H1 (cell line): ENCODE measurements at regions not wholly inside any gene's neighbourhood (a gene's known extent, or its start where the extent isn't known, plus 50 kb on each side); places are given as distances from the start of the nearest gene placed in this dataset.

Source experiments
- BRCA1 ChIP-seq: IDR thresholded peaks from 2 replicates; pipeline ENCODE4 v1.6.1; 2012; ENCODE audit warnings: low read depth, low read length, improper control_type of control experiment
- CEBPB ChIP-seq: IDR thresholded peaks from 2 replicates; pipeline ENCODE4 v1.6.1; 2012; ENCODE audit warnings: low read depth, low read length
- CTBP2 ChIP-seq: IDR thresholded peaks from 2 replicates; pipeline ENCODE4 v1.7.0; 2011; ENCODE audit warnings: borderline replicate concordance, mild to moderate bottlenecking, moderate library complexity, mixed read lengths, low read length; ENCODE audit not compliant: insufficient read depth, insufficient read length
- EGR1 ChIP-seq: IDR thresholded peaks from 2 replicates; pipeline ENCODE4 v1.6.1; 2011; ENCODE audit warnings: low read depth, low read length, borderline replicate concordance
- EZH2 ChIP-seq: fragments of 200-600 bp; sonication (generic); IDR thresholded peaks from 2 replicates; pipeline ENCODE4 v1.7.1; 2012; ENCODE audit warnings: low read depth, mild to moderate bottlenecking, moderate library complexity, low read length, inconsistent platforms; ENCODE audit not compliant: severe bottlenecking
- GTF2F1 ChIP-seq: IDR thresholded peaks from 2 replicates; pipeline ENCODE4 v1.6.1; 2012; ENCODE audit warnings: low read depth, low read length, improper control_type of control experiment, borderline replicate concordance
- HDAC2 ChIP-seq, 2 experiments: fragments of 300-600 bp in 1 of 2; sonication (generic) in 1 of 2; IDR thresholded peaks; 2 replicates each; pipeline ENCODE4 v1.6.1; 2011 to 2012; ENCODE audit warnings: low read depth in 2 of 2, low read length in 2 of 2, mild to moderate bottlenecking in 2 of 2, moderate library complexity in 2 of 2, borderline replicate concordance in 1 of 2, inconsistent platforms in 1 of 2
- RAD21 ChIP-seq, 2 experiments: IDR thresholded peaks in 1 of 2; conservative IDR thresholded peaks in 1 of 2; 2 replicates each; pipeline ENCODE4 v1.6.1; 2011; ENCODE audit warnings: low read depth in 2 of 2, low read length in 2 of 2, improper control_type of control experiment in 1 of 2, inconsistent platforms in 1 of 2, mild to moderate bottlenecking in 1 of 2, moderate library complexity in 1 of 2
- TAF1 ChIP-seq: IDR thresholded peaks from 2 replicates; pipeline ENCODE4 v1.6.1; 2011; ENCODE audit warnings: mild to moderate bottlenecking, low read depth, low read length

- TF ChIP-seq BRCA1 (no peak), EGR1 (no peak), GTF2F1 (no peak), EZH2 (no peak), CTBP2 (no peak), TAF1 (no peak), RAD21 (IDR thresholded peaks at IDR 0.05 in 1 of 2, conservative IDR thresholded peaks at IDR 0.05 in 1 of 2; ENCODE audit: low read depth in 2 of 2, low read length in 2 of 2) (no peak), HDAC2 (IDR thresholded peaks at IDR 0.05; ENCODE audit: borderline replicate concordance in 1 of 2, low read depth in 2 of 2, low read length in 2 of 2) (no peak), CEBPB (no peak)
Observed at GRCh38 chr11:25537393-25537792, 794.5 kb upstream of the ANO3 start.
